H1 (cell line): ENCODE measurements at regions not wholly inside any gene's neighbourhood (a gene's known extent, or its start where the extent isn't known, plus 50 kb on each side); places are given as distances from the start of the nearest gene placed in this dataset.
"Not testable (repeated sequence)": the region's sequence is repeated elsewhere in the genome, so short reads cannot be mapped to it uniquely, and the experiment has no call there.

ENCODE experiments used
- CBX5 ChIP-seq: fragments of 300-800, 300-1000 bp; sonication (generic); IDR thresholded peaks from 2 replicates; pipeline ENCODE4 v1.7.1; 2016; ENCODE audit warnings: antibody characterized with exemption, low read length, low read depth
- EGR1 ChIP-seq: IDR thresholded peaks from 2 replicates; pipeline ENCODE4 v1.6.1; 2011; ENCODE audit warnings: low read depth, low read length, borderline replicate concordance
- EZH2 ChIP-seq: fragments of 200-600 bp; sonication (generic); IDR thresholded peaks from 2 replicates; pipeline ENCODE4 v1.7.1; 2012; ENCODE audit warnings: low read depth, mild to moderate bottlenecking, moderate library complexity, low read length, inconsistent platforms; ENCODE audit not compliant: severe bottlenecking
- GABPA ChIP-seq: IDR thresholded peaks from 2 replicates; pipeline ENCODE4 v1.6.1; 2011; ENCODE audit warnings: mild to moderate bottlenecking, low read length, moderate library complexity, borderline replicate concordance; ENCODE audit not compliant: insufficient read depth
- HDAC2 ChIP-seq, 2 experiments: fragments of 300-600 bp in 1 of 2; sonication (generic) in 1 of 2; IDR thresholded peaks; 2 replicates each; pipeline ENCODE4 v1.6.1; 2011 to 2012; ENCODE audit warnings: low read depth in 2 of 2, low read length in 2 of 2, mild to moderate bottlenecking in 2 of 2, moderate library complexity in 2 of 2, borderline replicate concordance in 1 of 2, inconsistent platforms in 1 of 2
- KDM1A ChIP-seq: fragments of 200-600, 300-600 bp; sonication (generic); IDR thresholded peaks from 2 replicates; pipeline ENCODE4 v1.7.1; 2016; ENCODE audit warnings: mild to moderate bottlenecking, low read length, borderline replicate concordance
- NRF1 ChIP-seq: IDR thresholded peaks from 2 replicates; pipeline ENCODE4 v1.6.1; 2011; ENCODE audit warnings: mild to moderate bottlenecking, low read depth, low read length, improper control_type of control experiment
- POLR2A ChIP-seq, 2 experiments: IDR thresholded peaks; 1 replicate in 1 of 2; 2 replicates in 1 of 2; pipeline ENCODE4 v1.6.1; 2011; ENCODE audit warnings: low read depth in 2 of 2, low read length in 2 of 2, mild to moderate bottlenecking in 2 of 2; ENCODE audit errors: control extremely low read depth in 1 of 2
- TAF1 ChIP-seq: IDR thresholded peaks from 2 replicates; pipeline ENCODE4 v1.6.1; 2011; ENCODE audit warnings: mild to moderate bottlenecking, low read depth, low read length
- YY1 ChIP-seq: IDR thresholded peaks from 2 replicates; pipeline ENCODE4 v1.6.1; 2011; ENCODE audit warnings: low read depth, mild to moderate bottlenecking, low read length
- TF ChIP-seq, protein P1 (sequence below): IDR thresholded peaks from 2 replicates; pipeline ENCODE4 v1.6.1; 2012; ENCODE audit warnings: low read length, inconsistent platforms
- TF ChIP-seq, protein P2 (sequence below), 3 experiments: IDR thresholded peaks; 1 replicate in 2 of 3; 2 replicates in 1 of 3; pipeline versions ENCODE4 v1.5.1 to v1.6.1; 2011; ENCODE audit warnings: low read length in 3 of 3, mild to moderate bottlenecking in 3 of 3, inconsistent platforms in 2 of 3, low read depth in 1 of 3, moderate library complexity in 1 of 3; ENCODE audit not compliant: insufficient read depth in 1 of 3; ENCODE audit errors: control extremely low read depth in 1 of 3
- TF ChIP-seq, protein P3 (sequence below): IDR thresholded peaks from 2 replicates; pipeline ENCODE4 v1.6.1; 2011; ENCODE audit warnings: low read depth, mild to moderate bottlenecking, low read length; ENCODE audit not compliant: insufficient read depth

DNA sequence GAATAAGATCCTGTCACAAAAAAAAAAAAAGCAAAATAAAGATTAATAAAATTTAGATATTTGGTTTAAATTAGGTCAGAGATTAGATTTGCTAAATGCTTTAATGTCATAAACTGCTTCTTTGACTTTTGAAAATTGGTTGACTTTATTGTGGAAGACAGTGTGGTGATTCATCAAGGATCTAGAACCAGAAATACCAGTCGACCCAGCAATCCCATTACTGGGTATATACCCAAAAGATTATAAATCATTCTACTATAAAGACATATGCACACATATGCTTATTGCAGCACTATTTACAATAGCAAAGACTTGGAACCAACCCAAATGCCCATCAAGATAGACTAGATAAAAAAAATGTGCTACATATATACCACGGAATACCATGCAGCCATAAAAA is 54.2 kb upstream of the GPD1L start:
- TF ChIP-seq, protein P1, sequence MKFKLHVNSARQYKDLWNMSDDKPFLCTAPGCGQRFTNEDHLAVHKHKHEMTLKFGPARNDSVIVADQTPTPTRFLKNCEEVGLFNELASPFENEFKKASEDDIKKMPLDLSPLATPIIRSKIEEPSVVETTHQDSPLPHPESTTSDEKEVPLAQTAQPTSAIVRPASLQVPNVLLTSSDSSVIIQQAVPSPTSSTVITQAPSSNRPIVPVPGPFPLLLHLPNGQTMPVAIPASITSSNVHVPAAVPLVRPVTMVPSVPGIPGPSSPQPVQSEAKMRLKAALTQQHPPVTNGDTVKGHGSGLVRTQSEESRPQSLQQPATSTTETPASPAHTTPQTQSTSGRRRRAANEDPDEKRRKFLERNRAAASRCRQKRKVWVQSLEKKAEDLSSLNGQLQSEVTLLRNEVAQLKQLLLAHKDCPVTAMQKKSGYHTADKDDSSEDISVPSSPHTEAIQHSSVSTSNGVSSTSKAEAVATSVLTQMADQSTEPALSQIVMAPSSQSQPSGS: not testable (repeated sequence)
- TF ChIP-seq, protein P2, sequence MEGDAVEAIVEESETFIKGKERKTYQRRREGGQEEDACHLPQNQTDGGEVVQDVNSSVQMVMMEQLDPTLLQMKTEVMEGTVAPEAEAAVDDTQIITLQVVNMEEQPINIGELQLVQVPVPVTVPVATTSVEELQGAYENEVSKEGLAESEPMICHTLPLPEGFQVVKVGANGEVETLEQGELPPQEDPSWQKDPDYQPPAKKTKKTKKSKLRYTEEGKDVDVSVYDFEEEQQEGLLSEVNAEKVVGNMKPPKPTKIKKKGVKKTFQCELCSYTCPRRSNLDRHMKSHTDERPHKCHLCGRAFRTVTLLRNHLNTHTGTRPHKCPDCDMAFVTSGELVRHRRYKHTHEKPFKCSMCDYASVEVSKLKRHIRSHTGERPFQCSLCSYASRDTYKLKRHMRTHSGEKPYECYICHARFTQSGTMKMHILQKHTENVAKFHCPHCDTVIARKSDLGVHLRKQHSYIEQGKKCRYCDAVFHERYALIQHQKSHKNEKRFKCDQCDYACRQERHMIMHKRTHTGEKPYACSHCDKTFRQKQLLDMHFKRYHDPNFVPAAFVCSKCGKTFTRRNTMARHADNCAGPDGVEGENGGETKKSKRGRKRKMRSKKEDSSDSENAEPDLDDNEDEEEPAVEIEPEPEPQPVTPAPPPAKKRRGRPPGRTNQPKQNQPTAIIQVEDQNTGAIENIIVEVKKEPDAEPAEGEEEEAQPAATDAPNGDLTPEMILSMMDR (IDR thresholded peaks at IDR 0.05; ENCODE audit: control extremely low read depth in 1 of 3, insufficient read depth in 1 of 3, low read depth in 1 of 3, low read length in 3 of 3): not testable (repeated sequence)
- TF ChIP-seq EGR1; EZH2; TAF1; POLR2A (IDR thresholded peaks at IDR 0.05; ENCODE audit: control extremely low read depth in 1 of 2, low read depth in 2 of 2, low read length in 2 of 2); KDM1A; CBX5; YY1; HDAC2 (IDR thresholded peaks at IDR 0.05; ENCODE audit: borderline replicate concordance in 1 of 2, low read depth in 2 of 2, low read length in 2 of 2); GABPA; NRF1: not testable (repeated sequence)
- TF ChIP-seq, protein P3, sequence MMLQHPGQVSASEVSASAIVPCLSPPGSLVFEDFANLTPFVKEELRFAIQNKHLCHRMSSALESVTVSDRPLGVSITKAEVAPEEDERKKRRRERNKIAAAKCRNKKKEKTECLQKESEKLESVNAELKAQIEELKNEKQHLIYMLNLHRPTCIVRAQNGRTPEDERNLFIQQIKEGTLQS: not testable (repeated sequence)
